Body of pancreas (tissue), 4 donors: ENCODE measurements at regions not wholly inside any gene's neighbourhood (a gene's known extent, or its start where the extent isn't known, plus 50 kb on each side); places are given as distances from the start of the nearest gene placed in this dataset.

Source experiments
- CTCF ChIP-seq, 7 experiments: fragments of 450-650 bp in 4 of 7; fragments of 200-600 bp in 3 of 7; sonication (generic) in 3 of 7; IDR thresholded peaks; one replicate each; pipeline ENCODE4 v1.5.1; 2016 to 2019; ENCODE audit warnings: antibody characterized with exemption in 7 of 7
- POLR2A ChIP-seq, 3 donors: fragments of 450-650 bp; IDR thresholded peaks; one replicate each; pipeline ENCODE4 v1.6.1; 2016; ENCODE audit warnings: antibody characterized with exemption in 3 of 3, mild to moderate bottlenecking in 2 of 3

DNA sequence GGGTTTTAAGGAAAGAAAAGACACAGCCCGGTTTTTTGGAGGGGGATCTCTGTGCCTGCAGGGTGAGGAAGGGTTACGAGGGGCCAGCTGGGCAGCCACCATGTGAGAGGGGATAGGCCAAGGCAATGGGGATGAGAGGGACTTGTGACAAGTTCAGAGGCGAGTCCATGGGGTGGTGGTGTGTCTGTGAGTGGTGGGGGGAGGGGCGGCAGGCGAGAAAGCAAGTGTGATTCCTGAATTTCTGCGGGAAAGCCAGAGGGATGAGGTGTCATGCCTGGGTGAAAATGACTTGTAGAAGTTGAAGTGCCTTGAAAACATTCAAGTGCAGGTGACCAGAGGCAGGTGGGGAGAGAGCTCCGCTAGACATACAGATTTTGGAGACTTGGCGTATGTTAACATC, 61.0 kb upstream of the RNF32 start:
- TF ChIP-seq CTCF (IDR thresholded peaks at IDR 0.05) (no peak), POLR2A (IDR thresholded peaks at IDR 0.05) (no peak)
